DOHH2 (cell line): ENCODE measurements at regions not wholly inside any gene's neighbourhood (a gene's known extent, or its start where the extent isn't known, plus 50 kb on each side); places are given as distances from the start of the nearest gene placed in this dataset.

ENCODE experiments used
- EZH2phosphoT487 ChIP-seq: fragments of 200-600 bp; sonication (generic); IDR thresholded peaks from 2 replicates; pipeline ENCODE4 v1.6.1; 2017; ENCODE audit warnings: borderline replicate concordance, mild to moderate bottlenecking, antibody characterized with exemption, low read length, moderate library complexity, mixed read lengths
- TF ChIP-seq, protein P1 (sequence below): fragments of 200-600 bp; sonication (generic); IDR thresholded peaks from one replicate; pipeline ENCODE4 v1.5.1; 2014; ENCODE audit warnings: antibody characterized with exemption, mild to moderate bottlenecking, low read depth, low read length; ENCODE audit not compliant: poor library complexity, severe bottlenecking

- TF ChIP-seq, protein P1, sequence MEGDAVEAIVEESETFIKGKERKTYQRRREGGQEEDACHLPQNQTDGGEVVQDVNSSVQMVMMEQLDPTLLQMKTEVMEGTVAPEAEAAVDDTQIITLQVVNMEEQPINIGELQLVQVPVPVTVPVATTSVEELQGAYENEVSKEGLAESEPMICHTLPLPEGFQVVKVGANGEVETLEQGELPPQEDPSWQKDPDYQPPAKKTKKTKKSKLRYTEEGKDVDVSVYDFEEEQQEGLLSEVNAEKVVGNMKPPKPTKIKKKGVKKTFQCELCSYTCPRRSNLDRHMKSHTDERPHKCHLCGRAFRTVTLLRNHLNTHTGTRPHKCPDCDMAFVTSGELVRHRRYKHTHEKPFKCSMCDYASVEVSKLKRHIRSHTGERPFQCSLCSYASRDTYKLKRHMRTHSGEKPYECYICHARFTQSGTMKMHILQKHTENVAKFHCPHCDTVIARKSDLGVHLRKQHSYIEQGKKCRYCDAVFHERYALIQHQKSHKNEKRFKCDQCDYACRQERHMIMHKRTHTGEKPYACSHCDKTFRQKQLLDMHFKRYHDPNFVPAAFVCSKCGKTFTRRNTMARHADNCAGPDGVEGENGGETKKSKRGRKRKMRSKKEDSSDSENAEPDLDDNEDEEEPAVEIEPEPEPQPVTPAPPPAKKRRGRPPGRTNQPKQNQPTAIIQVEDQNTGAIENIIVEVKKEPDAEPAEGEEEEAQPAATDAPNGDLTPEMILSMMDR: no peak
- TF ChIP-seq EZH2phosphoT487: no peak
Measured at GRCh38 chr5:3277590-3278196, 317.9 kb upstream of the IRX1 start.
